ENCODE measurements at regions not wholly inside any gene's neighbourhood (a gene's known extent, or its start where the extent isn't known, plus 50 kb on each side); places are given as distances from the start of the nearest gene placed in this dataset.
"Not testable (repeated sequence)": the region's sequence is repeated elsewhere in the genome, so short reads cannot be mapped to it uniquely, and the experiment has no call there.

DNA sequence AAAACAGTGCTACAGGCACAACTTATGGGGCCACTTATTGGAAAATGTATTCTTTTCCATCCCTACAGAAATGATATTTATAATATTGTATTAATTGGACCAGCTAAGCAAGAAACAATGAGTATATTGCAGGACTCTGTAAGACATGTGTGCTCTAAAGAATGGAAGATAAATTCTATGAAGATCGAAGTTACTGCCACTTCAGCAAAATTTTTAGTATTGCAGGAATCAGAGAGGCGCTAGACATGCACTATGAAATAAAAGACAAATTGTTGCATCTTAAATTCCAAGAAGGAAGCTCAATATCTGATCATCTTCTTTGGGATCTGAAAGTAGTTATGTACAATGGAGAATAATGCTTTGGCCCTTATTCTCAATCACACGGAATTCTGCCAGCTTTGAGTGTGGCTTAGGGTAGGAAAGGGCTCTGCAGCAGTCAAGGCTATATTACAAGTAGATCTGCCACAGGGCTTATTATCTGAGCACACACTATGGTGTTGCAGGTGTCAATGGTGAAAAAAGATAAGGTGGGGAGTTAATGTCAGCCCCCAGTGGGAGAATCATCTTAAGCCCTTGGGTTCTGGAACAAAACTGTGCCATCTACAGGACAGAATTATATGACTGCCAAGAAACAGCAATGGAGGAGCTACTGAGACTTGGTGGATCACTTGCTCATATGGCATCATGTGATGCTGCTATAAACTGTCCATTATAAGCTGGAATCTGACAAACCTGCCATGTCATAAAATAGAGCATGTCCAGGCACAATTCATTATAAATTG, 334.0 kb upstream of the NDST3 start:
- no peak for DNase-seq

DNA sequence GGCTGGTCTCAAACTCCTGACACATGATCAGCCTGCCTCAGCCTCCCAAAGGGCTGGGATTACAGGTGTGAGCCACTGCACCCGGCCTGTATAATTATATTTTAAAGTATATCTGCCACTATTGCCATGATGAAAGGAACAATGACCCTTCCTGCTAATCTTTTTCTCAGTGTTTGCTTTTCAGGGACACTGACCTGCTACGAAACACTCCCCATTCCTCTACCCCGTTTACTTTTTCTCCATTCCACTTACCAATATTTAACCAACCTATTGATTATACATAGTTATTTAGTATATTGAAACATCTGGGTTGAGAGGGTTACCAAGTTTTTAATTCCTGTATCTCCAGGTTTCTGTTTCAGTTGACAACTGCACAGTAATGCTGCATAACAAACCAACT, 331.9 kb upstream of the NDST3 start:
- no peak for DNase-seq

DNA sequence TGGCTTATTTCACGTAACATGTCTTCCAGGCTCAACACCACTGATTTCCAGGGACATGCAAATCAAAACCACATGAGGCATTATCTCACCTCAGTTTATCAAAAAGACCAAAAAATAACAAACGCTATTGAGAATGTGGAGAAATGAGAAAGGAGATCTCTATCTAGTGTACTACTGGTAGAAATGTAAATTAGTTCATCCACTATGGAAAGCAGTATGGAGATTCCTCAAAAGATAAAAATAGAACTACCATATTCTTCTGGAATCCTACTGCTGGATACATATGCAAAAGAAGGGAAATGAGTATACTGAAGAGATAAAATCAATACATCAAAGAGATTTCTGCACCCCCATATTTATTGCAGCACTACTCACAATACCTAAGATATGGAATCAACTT, 329.6 kb upstream of the NDST3 start:
- no peak for DNase-seq

DNA sequence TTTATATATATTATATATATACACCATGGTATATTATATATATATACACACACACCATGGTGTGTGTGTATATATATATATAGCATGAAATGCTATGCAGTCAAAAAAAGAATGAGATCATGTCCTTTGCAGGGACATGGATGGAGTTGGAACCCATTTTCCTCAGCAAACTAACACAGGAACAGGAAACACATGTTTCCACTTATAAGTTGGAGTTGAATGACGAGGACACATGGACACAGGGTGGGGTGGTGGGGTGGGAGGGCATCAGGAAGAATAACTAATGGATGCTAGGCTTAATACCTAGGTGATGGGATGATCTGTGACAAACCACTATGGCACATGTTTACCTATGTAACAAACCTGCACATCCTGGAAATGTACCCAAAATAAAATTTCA, 293.6 kb upstream of the NDST3 start:
- no peak for DNase-seq

DNA sequence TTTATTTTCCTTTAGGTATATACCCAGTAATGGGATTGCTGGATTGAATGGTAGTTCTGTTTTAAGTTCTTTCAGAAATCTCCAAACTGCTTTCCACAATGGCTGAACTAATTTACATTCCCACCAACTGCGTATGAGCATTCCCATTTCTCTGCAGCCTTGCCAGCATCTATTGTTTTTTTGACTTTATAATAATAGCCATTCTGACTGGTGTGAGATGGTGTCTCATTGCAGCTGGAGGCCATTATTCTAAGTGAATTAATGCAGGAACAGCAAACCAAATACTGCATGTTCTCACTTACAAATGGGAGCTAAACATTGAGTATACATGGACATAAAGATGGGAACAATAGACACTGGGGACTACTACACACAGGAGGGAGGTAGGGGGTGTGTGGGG, 288.9 kb upstream of the NDST3 start:
- DNase-seq: not testable (repeated sequence)

DNA sequence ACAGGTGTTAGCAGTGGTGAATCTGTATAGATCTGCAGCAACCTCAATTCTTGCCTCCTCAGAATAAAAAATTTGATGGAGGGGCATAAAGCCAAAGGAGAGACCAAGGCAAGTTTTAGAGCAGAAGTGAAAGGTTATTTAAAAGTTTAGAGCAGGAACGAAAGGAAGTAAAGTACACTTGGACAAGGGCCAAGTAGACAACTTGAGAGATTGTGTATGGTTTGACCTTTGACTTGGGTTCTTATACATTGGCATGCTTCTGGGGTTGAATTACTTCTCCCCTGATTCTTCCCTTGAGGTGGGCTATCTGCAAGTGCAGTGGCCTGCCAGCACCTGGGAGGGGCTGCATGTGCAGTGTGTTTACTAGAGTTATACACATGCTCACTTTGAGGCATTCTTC, 278.8 kb upstream of the NDST3 start:
- peak; percentile 11 for DNase-seq

DNA sequence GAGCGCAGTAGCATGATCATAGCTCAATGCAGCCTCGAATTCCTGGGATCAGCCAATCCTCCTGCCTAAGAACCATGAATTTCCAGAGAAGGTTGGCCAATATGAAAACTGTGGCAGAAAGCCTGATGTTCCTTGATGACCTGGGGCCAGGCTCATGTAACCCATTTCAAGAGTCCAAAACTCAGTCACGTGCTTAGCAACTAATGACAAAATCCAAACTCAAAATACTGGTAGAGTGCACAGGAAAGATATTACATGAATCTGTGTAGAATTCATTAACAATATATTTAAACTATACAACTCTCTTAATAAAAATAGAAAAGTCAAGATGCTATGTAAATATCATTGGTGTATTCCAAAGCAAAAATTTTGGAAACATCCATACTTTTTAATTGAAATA, 265.7 kb upstream of the NDST3 start:
- no peak for DNase-seq

DNA sequence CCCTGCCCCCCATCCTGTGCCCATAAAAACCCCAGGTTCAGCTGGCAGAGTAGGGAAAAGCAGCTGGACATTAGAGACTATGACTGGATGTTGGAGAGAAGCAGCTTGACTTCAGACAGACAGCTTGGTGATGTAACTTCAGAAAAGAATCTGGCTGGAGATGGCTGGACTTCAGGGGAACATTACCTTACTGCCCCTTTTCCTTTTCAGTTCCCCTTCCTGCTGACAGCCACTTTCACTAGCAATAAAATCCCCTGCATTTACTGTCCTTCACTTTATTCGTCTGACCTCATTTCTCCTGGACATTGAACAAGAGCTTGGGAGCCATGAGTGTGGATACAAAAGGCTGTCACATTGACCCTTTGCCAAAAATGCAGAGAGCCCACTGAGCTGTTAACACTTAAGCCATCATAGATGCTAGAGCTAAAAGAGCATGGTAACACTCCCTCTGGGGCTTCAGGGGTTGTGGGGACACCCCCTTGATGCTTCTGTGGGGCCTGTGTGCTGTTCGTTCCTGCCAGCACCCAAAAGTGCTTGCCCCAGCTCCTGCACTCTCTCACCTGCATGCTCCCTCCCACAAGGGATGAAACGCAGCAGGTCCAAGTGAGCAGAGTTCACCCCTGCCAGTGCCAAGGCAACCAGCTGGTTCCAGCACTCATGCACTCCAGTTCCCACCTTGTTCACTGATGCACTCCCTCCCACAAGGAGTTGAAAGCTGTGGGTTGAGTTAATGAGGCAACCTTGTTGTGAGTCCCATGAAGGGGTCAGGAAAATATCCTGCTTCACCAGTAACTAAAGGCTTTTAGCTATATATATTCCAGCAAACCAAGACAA, 263.8 kb upstream of the NDST3 start:
- no peak for DNase-seq

DNA sequence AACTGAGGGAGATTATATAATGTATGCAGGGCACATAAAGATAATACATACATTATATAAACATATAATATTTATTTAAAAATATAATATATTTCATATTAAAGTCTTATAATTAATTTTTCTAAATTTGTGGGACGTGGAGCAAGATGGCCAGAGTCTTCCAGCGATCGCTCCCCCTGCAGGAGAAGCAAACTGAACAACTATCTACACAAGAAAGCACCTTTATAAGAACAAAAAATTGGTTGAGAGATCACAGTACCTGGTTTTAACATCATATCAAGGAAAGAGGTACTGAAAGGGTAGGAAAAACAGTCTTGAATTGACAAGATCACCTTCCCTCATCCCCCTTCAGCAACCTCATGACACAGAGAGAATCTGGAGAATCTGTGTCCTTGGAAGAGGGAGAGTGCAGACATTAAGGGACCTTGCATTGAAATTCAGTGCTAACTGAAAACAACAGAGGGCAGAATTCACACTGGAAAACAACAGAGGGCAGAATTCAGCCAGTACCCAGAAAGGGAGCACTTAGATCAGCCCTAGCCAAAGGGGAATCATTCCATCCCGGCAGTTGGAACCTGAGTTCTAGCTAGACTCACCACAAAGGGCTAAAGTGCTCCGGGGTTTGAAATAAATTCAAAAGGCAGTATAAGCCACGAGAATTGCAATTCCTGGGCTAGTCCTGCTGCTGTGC, 262.5 kb upstream of the NDST3 start:
- DNase-seq: no peak

DNA sequence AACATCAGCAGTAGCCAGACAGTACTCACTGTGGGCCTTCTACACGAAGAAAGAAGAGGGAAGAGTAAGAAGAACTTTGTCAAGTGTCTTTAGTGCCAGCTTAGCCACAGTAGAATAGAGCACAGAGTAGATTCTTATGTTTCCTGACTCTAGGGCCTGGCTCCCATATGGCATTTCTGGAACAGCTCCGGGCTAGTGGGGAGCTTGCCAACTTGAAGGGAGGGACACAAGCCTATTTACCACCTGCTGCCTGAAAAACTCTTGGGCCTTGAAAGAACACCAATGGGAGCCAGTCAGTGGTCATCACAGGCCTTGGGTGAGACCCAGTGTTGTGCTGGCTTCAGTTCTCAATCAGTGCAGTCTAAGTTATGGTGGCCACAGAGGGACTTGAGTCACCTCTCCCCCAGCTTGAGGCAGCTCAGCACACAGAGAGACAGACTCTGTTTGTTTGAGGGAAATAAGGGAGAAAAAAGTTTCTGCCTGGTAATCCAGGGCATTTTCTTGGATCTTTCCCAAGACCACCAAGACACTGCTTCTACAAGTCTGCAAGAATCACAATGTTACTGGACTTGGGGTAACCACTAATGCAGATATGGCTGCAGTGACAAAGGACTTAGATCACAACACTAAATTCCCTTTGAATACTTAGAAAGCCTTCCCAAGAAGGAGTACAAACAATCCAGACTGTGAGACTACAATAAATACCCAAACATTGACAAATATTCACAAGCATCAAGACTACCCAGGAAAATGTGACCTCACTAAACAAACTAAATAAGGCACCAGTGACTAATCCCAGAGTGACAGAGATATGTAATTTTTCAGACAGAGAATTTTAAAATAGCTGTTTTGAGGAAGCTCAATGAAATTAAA, 261.0 kb upstream of the NDST3 start:
- DNase-seq: peak; percentile 18

DNA sequence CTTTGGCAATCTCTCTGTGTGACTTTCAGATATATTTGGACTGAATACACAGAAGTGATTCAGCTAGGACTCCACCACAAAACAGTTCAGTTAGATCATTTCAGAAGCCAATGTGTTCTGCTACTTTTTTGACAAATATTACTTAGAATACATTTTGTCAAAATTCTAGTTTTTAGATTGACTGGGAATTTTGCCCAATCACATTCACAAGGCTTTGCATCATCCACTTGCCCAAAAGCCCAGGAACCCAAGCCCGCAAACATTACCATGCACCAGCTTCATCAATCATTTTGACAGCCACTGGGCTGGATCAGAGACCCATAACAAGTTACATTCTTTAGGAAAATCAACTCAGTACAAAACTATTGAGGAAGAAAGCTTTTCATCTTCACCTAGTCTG, 256.6 kb upstream of the NDST3 start:
- DNase-seq: peak; percentile 43

DNA sequence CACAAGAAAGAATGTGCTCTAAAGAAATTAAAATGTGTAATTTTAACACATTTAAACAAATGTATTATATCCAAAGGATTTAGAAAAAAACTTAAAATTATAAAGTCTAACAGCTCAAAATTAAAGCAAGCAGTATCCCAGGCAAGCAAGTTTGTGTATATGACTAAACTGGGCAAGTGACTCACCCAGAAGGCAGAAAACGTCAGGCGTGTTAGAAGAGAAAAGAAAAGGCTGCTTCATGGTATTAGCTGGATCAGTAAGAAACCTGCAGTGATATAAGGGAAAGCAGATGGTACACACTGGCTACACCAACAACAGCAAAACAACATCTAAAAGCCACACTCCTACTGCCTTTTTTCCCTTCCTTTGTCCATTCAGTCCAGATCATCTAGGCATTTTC, 250.6 kb upstream of the NDST3 start:
- DNase-seq: no peak

DNA sequence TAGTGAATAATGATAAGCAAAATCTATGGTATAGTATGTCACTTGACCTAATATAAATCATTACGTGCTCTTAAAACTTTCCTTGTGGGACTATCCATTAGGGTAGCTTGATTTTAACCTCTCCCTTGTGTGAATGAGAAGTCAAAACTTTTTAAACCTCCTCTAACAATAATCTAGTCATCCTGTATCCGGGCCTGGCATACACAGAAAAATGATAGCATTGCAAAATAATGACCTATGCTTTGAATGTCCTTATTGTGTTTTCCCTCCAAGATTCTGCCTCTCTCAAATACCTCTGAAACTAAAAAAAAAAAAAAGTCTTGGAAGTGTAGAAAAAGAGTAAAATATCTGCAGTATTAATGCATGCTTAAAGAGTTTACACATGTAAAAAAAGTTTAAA, 250.0 kb upstream of the NDST3 start:
- DNase-seq: no peak

DNA sequence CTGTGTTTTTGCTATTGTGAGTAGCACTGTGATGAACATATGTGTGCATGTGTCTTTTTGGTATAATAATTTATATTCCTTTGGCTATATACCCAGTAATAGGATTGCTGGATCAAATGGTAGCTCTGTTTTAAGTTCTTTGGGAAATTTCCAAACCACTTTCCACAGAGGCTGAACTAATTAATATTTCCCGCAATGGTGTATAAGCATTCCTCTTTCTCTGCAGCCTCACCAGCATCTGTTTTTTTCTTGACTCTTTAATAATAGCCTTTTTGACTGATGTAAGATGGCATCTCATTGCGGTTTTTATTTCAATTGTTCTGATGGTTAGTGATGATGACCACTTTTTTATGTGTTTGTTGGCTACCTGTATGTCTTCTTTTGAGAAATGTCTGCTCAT, 247.7 kb upstream of the NDST3 start:
- DNase-seq: no peak

DNA sequence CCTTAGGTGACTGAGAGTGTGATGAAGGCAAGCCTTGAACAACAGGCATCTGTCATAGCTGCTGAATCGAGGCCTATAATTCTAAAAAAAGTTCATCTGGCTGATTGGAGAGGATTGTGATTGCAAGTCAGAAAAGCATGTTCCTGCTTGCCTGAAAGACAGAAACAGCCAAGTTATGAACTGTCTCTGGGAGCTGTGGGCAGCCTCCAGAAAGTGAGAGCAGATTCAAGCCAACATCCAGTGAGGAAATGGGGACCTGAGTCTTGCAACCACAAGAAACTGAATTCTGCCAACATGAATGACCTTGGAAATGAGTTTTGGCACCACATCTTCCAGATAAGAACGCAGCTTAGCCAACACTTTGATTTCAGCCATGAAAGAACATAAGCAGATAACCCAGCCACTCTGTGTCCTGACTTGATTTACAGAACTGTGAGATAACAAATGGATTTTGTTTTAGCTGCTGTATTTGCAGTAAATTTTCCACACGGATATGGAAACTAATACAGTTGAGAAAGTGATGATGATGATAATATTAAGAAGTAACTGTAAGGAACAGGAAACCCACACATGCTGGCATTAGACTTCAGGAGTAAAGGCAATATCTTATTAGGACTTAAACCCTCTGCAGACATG, 240.3 kb upstream of the NDST3 start:
- no peak for DNase-seq

DNA sequence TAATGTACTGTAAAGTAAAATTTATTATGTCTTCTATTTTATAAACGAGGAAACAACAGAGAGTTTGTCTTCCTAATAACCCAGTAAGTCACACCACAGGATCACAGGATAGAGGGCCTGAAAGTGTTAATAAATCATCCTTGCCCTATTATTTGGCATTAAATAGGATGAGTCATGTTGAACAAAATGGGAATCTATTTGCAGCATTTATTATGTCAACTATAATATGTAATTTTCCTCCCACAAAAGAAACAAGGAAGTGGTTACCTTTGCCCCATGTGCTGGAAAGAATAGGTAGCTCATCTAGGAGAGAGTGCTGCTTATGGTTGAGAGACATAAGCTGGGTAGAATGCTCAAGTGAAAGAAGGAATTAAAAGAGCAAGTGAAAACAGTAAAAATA, 237.6 kb upstream of the NDST3 start:
- DNase-seq: no peak

DNA sequence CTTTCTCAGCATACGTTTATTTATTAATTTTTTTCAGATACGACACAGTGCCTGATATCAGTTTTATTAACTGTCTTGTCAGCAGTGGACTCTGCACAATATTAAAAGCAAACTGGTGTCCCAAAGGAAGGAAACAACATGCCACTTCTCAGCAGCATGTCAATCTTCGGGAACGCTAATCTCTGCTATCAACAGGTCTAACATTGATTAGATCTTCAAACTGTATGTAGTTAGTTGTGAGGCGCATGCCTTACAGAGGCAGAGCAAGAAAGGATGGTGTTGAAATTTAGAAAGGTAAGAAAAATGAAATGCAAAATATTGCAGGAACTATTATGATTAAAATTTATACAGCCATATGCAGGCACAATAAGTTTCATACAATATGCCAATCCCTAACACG, 233.7 kb upstream of the NDST3 start:
- DNase-seq: no peak

DNA sequence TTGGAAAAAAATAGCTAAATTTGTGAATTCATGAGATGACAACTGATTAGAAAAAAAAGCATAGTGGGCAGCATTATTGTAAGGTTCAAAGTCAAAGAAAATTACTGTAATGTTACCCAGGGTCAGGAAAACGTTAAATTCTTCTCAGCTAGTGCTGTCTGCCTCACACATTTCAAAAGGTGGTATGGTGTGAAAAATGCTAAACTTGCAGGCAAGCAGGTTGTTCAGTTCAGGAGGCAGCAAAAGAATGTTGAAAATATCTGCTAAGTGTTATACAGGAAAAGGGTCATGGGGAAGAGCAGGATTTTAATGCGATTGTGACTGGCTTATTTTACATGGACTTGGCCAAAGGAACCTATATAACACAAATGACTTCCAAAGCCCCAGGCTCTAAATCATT, 232.5 kb upstream of the NDST3 start:
- no peak for DNase-seq

DNA sequence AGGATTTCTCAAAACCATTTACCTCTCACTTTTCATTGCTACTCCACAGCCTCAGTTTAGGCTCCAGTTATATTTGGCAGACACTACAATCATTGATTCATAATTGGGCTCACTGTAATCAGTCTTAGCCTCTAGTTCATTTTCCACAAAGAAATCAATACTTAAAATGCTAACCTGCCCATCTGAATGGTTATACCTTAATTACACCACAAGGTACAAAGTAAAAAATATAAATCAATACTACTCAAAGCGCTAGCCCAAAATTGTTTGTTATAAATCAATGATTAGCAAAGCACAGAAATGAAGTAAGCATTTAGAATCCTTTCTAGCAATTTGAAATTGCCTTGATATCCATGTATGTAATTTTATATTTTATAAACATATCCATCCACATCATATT, 222.6 kb upstream of the NDST3 start:
- DNase-seq: no peak

DNA sequence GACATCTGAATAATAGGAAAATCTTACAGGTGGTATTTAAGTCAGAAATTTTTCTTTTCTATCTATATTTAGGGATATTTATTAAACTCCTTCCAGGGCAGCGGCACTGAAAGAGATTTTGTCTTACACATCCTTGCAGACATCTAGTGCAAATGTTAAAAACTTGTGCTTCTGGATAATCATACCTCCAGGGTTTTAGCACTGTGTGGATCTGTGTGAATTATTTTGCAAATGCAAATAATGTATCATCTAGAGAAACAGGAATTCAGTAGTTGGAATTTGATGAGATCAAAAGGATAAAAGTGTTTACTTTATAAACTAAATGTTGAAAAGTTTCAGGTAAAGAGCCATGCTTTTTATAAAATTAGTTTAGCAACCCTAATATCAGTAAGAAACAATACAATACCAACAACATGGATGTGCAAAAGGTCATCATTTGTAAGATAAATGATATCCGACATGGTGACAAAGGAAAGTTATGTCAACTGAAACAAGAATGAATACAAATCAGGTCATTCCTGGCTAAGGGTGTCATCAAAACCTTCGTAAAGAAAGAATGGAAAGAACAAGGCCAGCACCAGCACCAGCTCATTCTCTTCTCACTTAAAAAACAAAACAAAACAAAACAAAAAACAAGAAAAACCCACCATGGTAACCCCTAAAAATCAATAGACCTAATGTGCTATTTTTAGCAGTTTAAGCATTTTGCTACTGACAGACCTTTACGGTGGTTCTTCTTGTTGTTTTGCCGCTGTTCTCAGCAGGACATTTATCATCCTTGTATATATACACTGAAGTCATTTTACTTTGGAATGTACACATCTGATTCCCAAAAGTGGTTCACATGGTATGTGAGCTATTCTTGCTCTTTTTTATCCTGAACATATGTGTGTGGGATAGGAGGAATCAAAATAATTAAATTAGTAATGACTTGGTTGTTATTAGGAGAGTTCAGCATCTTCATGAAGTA, 219.7 kb upstream of the NDST3 start:
- DNase-seq: no peak

DNA sequence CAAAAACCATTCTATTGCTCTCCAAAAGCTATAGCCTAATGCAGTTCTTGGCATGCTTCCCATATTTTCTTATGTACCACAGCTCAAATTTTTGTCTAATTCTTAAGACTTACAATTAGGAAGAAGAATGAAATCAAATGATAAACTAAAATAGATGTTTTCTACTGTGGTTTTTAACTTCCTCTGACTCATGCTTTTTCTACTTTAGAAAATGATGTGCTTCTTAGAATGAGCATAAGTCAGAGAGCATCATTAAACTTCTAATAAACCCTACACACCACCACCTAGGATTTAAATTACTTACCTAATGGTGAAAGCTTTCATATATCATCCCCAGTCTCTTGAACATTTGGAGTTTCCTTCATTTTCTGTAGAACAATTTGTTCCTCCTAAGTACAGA, 217.0 kb upstream of the NDST3 start:
- peak; percentile 1 for DNase-seq

Data from MV-4-11 (cell line).